ENCODE measurements at regions not wholly inside any gene's neighbourhood (a gene's known extent, or its start where the extent isn't known, plus 50 kb on each side); places are given as distances from the start of the nearest gene placed in this dataset.

- H3K36me3 ChIP-seq (ENCODE audit: control insufficient read depth, insufficient read depth, low read length): no peaks in the 10 kb centered on the region
- TF ChIP-seq CTCF (IDR thresholded peaks at IDR 0.05; ENCODE audit: insufficient read depth, low read length, severe bottlenecking): no peak
- FAIRE-seq: no peak
- DNase-seq (ENCODE audit: low read depth): no peak
- no peaks in the 10 kb centered on the region for H3K27me3 ChIP-seq (ENCODE audit: control insufficient read depth, insufficient read depth, low read length)
- H3K4me3 ChIP-seq (ENCODE audit: low read depth, low read length): no peak overlapping the region
Measured at GRCh38 chr5:165157219-165157618, 1651.8 kb downstream of the MAT2B start.

- Histone ChIP-seq H3K4me3 (ENCODE audit: low read depth, low read length) (no peak overlapping the region), H3K27me3 (ENCODE audit: control insufficient read depth, insufficient read depth, low read length) (no peaks in the 10 kb centered on the region), H3K36me3 (ENCODE audit: control insufficient read depth, insufficient read depth, low read length) (no peaks in the 10 kb centered on the region)
- no peak for FAIRE-seq
- no peak for DNase-seq (ENCODE audit: low read depth)
- TF ChIP-seq CTCF (IDR thresholded peaks at IDR 0.05; ENCODE audit: insufficient read depth, low read length, severe bottlenecking): no peak
Measured at GRCh38 chr5:165161204-165161603, 1655.8 kb downstream of the MAT2B start.

DNA sequence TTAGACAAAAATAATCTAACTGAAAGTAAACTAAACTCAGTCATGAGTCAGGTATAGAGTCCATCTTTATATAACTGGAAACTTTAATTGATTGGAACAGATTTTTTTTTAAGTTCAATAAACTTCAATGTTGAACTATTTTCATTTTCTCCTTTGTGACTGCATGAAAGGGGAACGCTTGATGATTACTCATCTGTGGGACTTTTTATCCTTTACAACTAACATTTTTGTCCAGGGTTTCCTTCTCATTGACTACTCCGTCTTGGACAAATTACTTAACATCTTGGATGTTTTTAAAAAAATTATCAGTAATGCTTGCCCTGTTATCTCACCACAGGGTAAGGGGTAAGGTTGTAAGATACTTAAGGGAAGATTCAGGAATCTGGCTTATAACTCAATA lies 1658.4 kb downstream of the MAT2B start:
- no peak for TF ChIP-seq CTCF (IDR thresholded peaks at IDR 0.05; ENCODE audit: insufficient read depth, low read length, severe bottlenecking)
- H3K4me3 ChIP-seq (ENCODE audit: low read depth, low read length): no peak overlapping the region
- no peak for FAIRE-seq
- no peaks in the 10 kb centered on the region for H3K36me3 ChIP-seq (ENCODE audit: control insufficient read depth, insufficient read depth, low read length)
- H3K27me3 ChIP-seq (ENCODE audit: control insufficient read depth, insufficient read depth, low read length): no peaks in the 10 kb centered on the region
- no peak for DNase-seq (ENCODE audit: low read depth)

- Histone ChIP-seq H3K27me3 (ENCODE audit: control insufficient read depth, insufficient read depth, low read length) (no peaks in the 10 kb centered on the region), H3K36me3 (ENCODE audit: control insufficient read depth, insufficient read depth, low read length) (no peaks in the 10 kb centered on the region), H3K4me3 (ENCODE audit: low read depth, low read length) (no peak overlapping the region)
- TF ChIP-seq CTCF (IDR thresholded peaks at IDR 0.05; ENCODE audit: insufficient read depth, low read length, severe bottlenecking): no peak
- DNase-seq (ENCODE audit: low read depth) (no peak), FAIRE-seq (no peak)
Measured at GRCh38 chr5:165173651-165174050, 1668.2 kb downstream of the MAT2B start.

- H3K36me3 ChIP-seq (ENCODE audit: control insufficient read depth, insufficient read depth, low read length): no peaks in the 10 kb centered on the region
- no peak for FAIRE-seq
- H3K4me3 ChIP-seq (ENCODE audit: low read depth, low read length): no peak overlapping the region
- no peak for DNase-seq (ENCODE audit: low read depth)
- TF ChIP-seq CTCF (IDR thresholded peaks at IDR 0.05; ENCODE audit: insufficient read depth, low read length, severe bottlenecking): no peak
- no peaks in the 10 kb centered on the region for H3K27me3 ChIP-seq (ENCODE audit: control insufficient read depth, insufficient read depth, low read length)
Measured at GRCh38 chr5:165175041-165175440, 1669.6 kb downstream of the MAT2B start.

GRCh38 chr5:165184183-165184582 lies 1678.8 kb downstream of the MAT2B start:
- no peak for DNase-seq (ENCODE audit: low read depth)
- no peak for FAIRE-seq
- no peak overlapping the region for H3K4me3 ChIP-seq (ENCODE audit: low read depth, low read length)
- H3K36me3 ChIP-seq (ENCODE audit: control insufficient read depth, insufficient read depth, low read length): no peaks in the 10 kb centered on the region
- TF ChIP-seq CTCF (IDR thresholded peaks at IDR 0.05; ENCODE audit: insufficient read depth, low read length, severe bottlenecking): no peak
- H3K27me3 ChIP-seq (ENCODE audit: control insufficient read depth, insufficient read depth, low read length): no peaks in the 10 kb centered on the region

Data from bronchial epithelial cell (primary cell).